Endothelial cell of umbilical vein (primary cell): ENCODE measurements at regions not wholly inside any gene's neighbourhood (a gene's known extent, or its start where the extent isn't known, plus 50 kb on each side); places are given as distances from the start of the nearest gene placed in this dataset.

Experiments used
- EZH2 ChIP-seq: IDR thresholded peaks from 2 replicates; pipeline ENCODE4 v1.6.1; 2012; ENCODE audit warnings: borderline replicate concordance, low read depth, mild to moderate bottlenecking, moderate library complexity, low read length, inconsistent platforms; ENCODE audit not compliant: severe bottlenecking
- GATA2 ChIP-seq: IDR thresholded peaks from 2 replicates; pipeline ENCODE4 v1.7.0; 2011; ENCODE audit warnings: low read depth, mild to moderate bottlenecking, moderate library complexity, mixed read lengths, low read length; ENCODE audit not compliant: insufficient read length, insufficient read depth
- POLR2AphosphoS5 ChIP-seq: IDR thresholded peaks from 2 replicates; pipeline ENCODE4 v1.6.1; 2012; ENCODE audit warnings: low read depth, mild to moderate bottlenecking, control low read depth, low read length, moderate library complexity; ENCODE audit not compliant: insufficient read depth
- TF ChIP-seq, protein P1 (sequence below), 2 donors: IDR thresholded peaks; 1 replicate in 1 of 2; 2 replicates in 1 of 2; pipeline ENCODE4 v1.5.1; 2011; ENCODE audit warnings: low read length in 2 of 2, mild to moderate bottlenecking in 2 of 2, moderate library complexity in 2 of 2, control low read depth in 1 of 2, inconsistent platforms in 1 of 2, low read depth in 1 of 2; ENCODE audit not compliant: insufficient read depth in 1 of 2; ENCODE audit errors: extremely low read depth in 1 of 2

DNA sequence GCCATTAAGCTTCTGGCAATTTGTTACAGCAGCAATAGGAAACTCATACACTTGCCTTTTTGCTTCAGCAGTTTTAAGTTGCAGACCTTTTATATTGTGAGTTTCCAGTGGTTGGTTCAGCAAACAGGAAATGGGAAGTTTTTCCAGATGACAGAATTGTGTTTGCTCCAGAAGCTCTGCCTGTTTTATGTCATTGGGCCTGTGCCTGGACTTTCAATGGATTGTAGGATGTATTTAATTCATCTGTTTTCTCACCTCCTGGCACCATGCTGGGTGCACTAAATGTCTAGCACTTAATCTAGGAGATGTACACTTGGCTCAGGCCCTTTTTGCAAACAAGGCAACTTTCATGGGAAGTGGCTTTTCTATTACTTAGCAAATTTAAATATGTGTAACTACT, 100.4 kb upstream of the CLINT1 start:
- no peak for TF ChIP-seq EZH2
- no peak for TF ChIP-seq POLR2AphosphoS5
- no peak for TF ChIP-seq GATA2
- TF ChIP-seq, protein P1, sequence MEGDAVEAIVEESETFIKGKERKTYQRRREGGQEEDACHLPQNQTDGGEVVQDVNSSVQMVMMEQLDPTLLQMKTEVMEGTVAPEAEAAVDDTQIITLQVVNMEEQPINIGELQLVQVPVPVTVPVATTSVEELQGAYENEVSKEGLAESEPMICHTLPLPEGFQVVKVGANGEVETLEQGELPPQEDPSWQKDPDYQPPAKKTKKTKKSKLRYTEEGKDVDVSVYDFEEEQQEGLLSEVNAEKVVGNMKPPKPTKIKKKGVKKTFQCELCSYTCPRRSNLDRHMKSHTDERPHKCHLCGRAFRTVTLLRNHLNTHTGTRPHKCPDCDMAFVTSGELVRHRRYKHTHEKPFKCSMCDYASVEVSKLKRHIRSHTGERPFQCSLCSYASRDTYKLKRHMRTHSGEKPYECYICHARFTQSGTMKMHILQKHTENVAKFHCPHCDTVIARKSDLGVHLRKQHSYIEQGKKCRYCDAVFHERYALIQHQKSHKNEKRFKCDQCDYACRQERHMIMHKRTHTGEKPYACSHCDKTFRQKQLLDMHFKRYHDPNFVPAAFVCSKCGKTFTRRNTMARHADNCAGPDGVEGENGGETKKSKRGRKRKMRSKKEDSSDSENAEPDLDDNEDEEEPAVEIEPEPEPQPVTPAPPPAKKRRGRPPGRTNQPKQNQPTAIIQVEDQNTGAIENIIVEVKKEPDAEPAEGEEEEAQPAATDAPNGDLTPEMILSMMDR (IDR thresholded peaks at IDR 0.05; ENCODE audit: extremely low read depth in 1 of 2, insufficient read depth in 1 of 2, low read depth in 1 of 2, low read length in 2 of 2) = no peak
